KMS-11 (cell line): ENCODE measurements at regions not wholly inside any gene's neighbourhood (a gene's known extent, or its start where the extent isn't known, plus 50 kb on each side); places are given as distances from the start of the nearest gene placed in this dataset.

Experiments used
- H2AFZ ChIP-seq: fragments of 200-600 bp; sonication (generic); 2 replicates; pipeline ENCODE4 v1.6.1; 2016; ENCODE audit warnings: antibody characterized with exemption, mixed run types, low read depth
- H3K27ac ChIP-seq: fragments of 200-600 bp; sonication (generic); 2 replicates; pipeline ENCODE4 v1.6.1; 2016; ENCODE audit warnings: mild to moderate bottlenecking, mixed run types
- H3K27me3 ChIP-seq: fragments of 200-600 bp; sonication (generic); 2 replicates; pipeline ENCODE4 v1.6.1; 2017; ENCODE audit warnings: mild to moderate bottlenecking, low read depth, mixed run types, moderate library complexity; ENCODE audit not compliant: insufficient read depth
- H3K36me3 ChIP-seq: fragments of 200-600 bp; sonication (generic); 2 replicates; pipeline ENCODE4 v1.6.1; 2017; ENCODE audit warnings: mild to moderate bottlenecking, mixed run types; ENCODE audit not compliant: insufficient read depth
- H3K4me1 ChIP-seq: fragments of 200-600 bp; sonication (generic); 2 replicates; pipeline ENCODE4 v1.6.1; 2016; ENCODE audit warnings: mild to moderate bottlenecking, low read depth, mixed run types; ENCODE audit not compliant: poor library complexity, severe bottlenecking
- H3K4me2 ChIP-seq: fragments of 200-600 bp; sonication (generic); 2 replicates; pipeline ENCODE4 v1.7.0; 2016; ENCODE audit warnings: mild to moderate bottlenecking, mixed run types
- H3K4me3 ChIP-seq: fragments of 200-600 bp; sonication (generic); IDR thresholded peaks from 2 replicates; pipeline ENCODE4 v1.6.1; 2017; ENCODE audit warnings: low read depth, low read length, mixed read lengths; ENCODE audit not compliant: insufficient read depth
- H3K79me2 ChIP-seq: fragments of 200-600 bp; sonication (generic); 2 replicates; pipeline ENCODE4 v1.6.1; 2016; ENCODE audit warnings: low read depth, mixed run types; ENCODE audit not compliant: insufficient read depth
- H3K9ac ChIP-seq: fragments of 200-600 bp; sonication (generic); 2 replicates; pipeline ENCODE4 v1.6.1; 2016; ENCODE audit warnings: mild to moderate bottlenecking, mixed run types
- H4K20me1 ChIP-seq: fragments of 200-600 bp; sonication (generic); 2 replicates; pipeline ENCODE4 v1.6.1; 2016; ENCODE audit warnings: mild to moderate bottlenecking, mixed run types; ENCODE audit not compliant: insufficient read depth
- CTCF ChIP-seq: fragments of 200-600 bp; sonication (generic); conservative IDR thresholded peaks from 2 replicates; pipeline ENCODE4 v1.6.1; 2017; ENCODE audit warnings: low read depth, mild to moderate bottlenecking, antibody characterized with exemption, low read length, moderate library complexity, mixed read lengths

GRCh38 chr16:49189286-49189685 lies 92.4 kb downstream of the CBLN1 start:
- no peaks in the 10 kb centered on the region for H4K20me1 ChIP-seq
- no peaks in the 10 kb centered on the region for H3K36me3 ChIP-seq
- no peaks in the 10 kb centered on the region for H3K79me2 ChIP-seq
- H2AFZ ChIP-seq: no peak overlapping the region
- H3K4me2 ChIP-seq: no peak overlapping the region
- H3K27ac ChIP-seq: no peak overlapping the region
- no peaks in the 10 kb centered on the region for H3K27me3 ChIP-seq
- TF ChIP-seq CTCF: no peak
- H3K4me3 ChIP-seq: no peak overlapping the region
- H3K4me1 ChIP-seq: no peaks in the 10 kb centered on the region
- no peak overlapping the region for H3K9ac ChIP-seq

DNA sequence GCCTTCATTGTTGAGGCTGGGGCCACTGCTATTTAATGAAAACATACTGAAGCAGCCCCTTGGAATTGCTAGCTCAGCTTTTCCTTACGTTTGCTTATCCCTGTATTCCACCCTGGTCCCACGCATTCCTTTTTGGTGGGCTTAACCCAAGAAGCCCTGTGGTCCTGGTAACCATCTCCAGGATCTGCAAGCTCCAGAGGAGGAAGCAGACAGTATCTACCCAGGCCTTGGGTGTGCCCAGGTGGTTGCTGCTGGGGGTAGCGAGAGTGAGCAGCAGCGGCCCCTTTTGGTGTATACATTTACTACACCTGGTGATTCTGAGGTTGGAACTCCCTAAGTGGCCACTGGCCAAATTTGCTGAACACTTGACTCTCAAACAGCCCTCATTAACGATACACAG lies 97.7 kb downstream of the CBLN1 start:
- no peaks in the 10 kb centered on the region for H3K27me3 ChIP-seq
- no peaks in the 10 kb centered on the region for H3K4me1 ChIP-seq
- TF ChIP-seq CTCF: no peak
- no peaks in the 10 kb centered on the region for H3K36me3 ChIP-seq
- no peak overlapping the region for H2AFZ ChIP-seq
- H3K27ac ChIP-seq: no peak overlapping the region
- H3K4me2 ChIP-seq: no peak overlapping the region
- no peak overlapping the region for H3K9ac ChIP-seq
- H3K4me3 ChIP-seq: no peak overlapping the region
- no peaks in the 10 kb centered on the region for H4K20me1 ChIP-seq
- no peaks in the 10 kb centered on the region for H3K79me2 ChIP-seq

GRCh38 chr16:49181791-49182518 lies 99.7 kb downstream of the CBLN1 start:
- Histone ChIP-seq H3K4me2 (no peak overlapping the region), H2AFZ (no peak overlapping the region), H3K4me1 (no peaks in the 10 kb centered on the region), H3K27ac (no peak overlapping the region), H3K79me2 (no peaks in the 10 kb centered on the region), H3K9ac (no peak overlapping the region), H3K27me3 (no peaks in the 10 kb centered on the region), H4K20me1 (no peaks in the 10 kb centered on the region), H3K36me3 (no peaks in the 10 kb centered on the region), H3K4me3 (no peak overlapping the region)
- no peak for TF ChIP-seq CTCF

GRCh38 chr16:49179714-49180330 lies 101.8 kb downstream of the CBLN1 start:
- H3K4me1 ChIP-seq: no peaks in the 10 kb centered on the region
- no peak overlapping the region for H3K27ac ChIP-seq
- no peak overlapping the region for H3K9ac ChIP-seq
- H4K20me1 ChIP-seq: no peaks in the 10 kb centered on the region
- no peaks in the 10 kb centered on the region for H3K79me2 ChIP-seq
- no peak for TF ChIP-seq CTCF
- H3K27me3 ChIP-seq: no peaks in the 10 kb centered on the region
- H3K4me3 ChIP-seq: no peak overlapping the region
- no peak overlapping the region for H3K4me2 ChIP-seq
- H3K36me3 ChIP-seq: no peaks in the 10 kb centered on the region
- H2AFZ ChIP-seq: no peak overlapping the region
